GM12875 (cell line): ENCODE measurements at regions not wholly inside any gene's neighbourhood (a gene's known extent, or its start where the extent isn't known, plus 50 kb on each side); places are given as distances from the start of the nearest gene placed in this dataset.

Source experiments
- H3K4me3 ChIP-seq: one replicate; pipeline ENCODE4 v1.5.1; 2011; ENCODE audit warnings: low read depth, low read length, control low read depth
- TF ChIP-seq, protein P1 (sequence below): IDR thresholded peaks from 2 replicates; pipeline ENCODE4 v1.5.1; 2011; ENCODE audit warnings: low read depth, mild to moderate bottlenecking, control low read depth, inconsistent platforms, low read length, moderate library complexity, borderline replicate concordance; ENCODE audit not compliant: insufficient read depth

- TF ChIP-seq, protein P1, sequence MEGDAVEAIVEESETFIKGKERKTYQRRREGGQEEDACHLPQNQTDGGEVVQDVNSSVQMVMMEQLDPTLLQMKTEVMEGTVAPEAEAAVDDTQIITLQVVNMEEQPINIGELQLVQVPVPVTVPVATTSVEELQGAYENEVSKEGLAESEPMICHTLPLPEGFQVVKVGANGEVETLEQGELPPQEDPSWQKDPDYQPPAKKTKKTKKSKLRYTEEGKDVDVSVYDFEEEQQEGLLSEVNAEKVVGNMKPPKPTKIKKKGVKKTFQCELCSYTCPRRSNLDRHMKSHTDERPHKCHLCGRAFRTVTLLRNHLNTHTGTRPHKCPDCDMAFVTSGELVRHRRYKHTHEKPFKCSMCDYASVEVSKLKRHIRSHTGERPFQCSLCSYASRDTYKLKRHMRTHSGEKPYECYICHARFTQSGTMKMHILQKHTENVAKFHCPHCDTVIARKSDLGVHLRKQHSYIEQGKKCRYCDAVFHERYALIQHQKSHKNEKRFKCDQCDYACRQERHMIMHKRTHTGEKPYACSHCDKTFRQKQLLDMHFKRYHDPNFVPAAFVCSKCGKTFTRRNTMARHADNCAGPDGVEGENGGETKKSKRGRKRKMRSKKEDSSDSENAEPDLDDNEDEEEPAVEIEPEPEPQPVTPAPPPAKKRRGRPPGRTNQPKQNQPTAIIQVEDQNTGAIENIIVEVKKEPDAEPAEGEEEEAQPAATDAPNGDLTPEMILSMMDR = no peak
Observed at GRCh38 chr18:57991552-57991951, 52.5 kb upstream of the NEDD4L start.

GRCh38 chr18:57989536-57989935 lies 54.5 kb upstream of the NEDD4L start:
- TF ChIP-seq, protein P1 = no peak
- no peak overlapping the region for H3K4me3 ChIP-seq

More at GRCh38 chr18:57991552-57991951, 52.5 kb upstream of the NEDD4L start:
- H3K4me3 ChIP-seq = no peak overlapping the region

GRCh38 chr18:57984490-57985115 lies 59.4 kb upstream of the NEDD4L start:
- no peak overlapping the region for H3K4me3 ChIP-seq
- TF ChIP-seq, protein P1 = no peak

- TF ChIP-seq, protein P1 = no peak
- no peak overlapping the region for H3K4me3 ChIP-seq
Observed at GRCh38 chr18:57983965-57984364, 60.1 kb upstream of the NEDD4L start.

- no peak overlapping the region for H3K4me3 ChIP-seq
- TF ChIP-seq, protein P1 = no peak
Observed at GRCh38 chr18:57983472-57983871, 60.6 kb upstream of the NEDD4L start.

GRCh38 chr18:57982372-57983021 lies 61.5 kb upstream of the NEDD4L start:
- TF ChIP-seq, protein P1 = no peak
- H3K4me3 ChIP-seq = no peak overlapping the region
